Adrenal gland (tissue), 9 donors: ENCODE measurements at regions not wholly inside any gene's neighbourhood (a gene's known extent, or its start where the extent isn't known, plus 50 kb on each side); places are given as distances from the start of the nearest gene placed in this dataset.
A peak's percentile ranks its signal among the peaks of the same experiment; 100 is the strongest.

ENCODE experiments used
- DNase-seq, 7 donors: peaks; one replicate each; pipeline ENCODE4 v3.0.0-alpha.2; 2019 to 2020
- H3K27ac ChIP-seq, 5 donors: fragments of 200-600 bp; sonication (generic) in 4 of 5; 1 replicate in 3 of 5; 2 replicates in 2 of 5; pipeline versions ENCODE4 v1.5.1 to v1.8.0; 2016 to 2020; ENCODE audit warnings: mild to moderate bottlenecking in 1 of 5
- H3K27me3 ChIP-seq: fragments of 200-600 bp; 2 replicates; pipeline ENCODE4 v1.8.0; 2021
- H3K36me3 ChIP-seq, 2 donors: fragments of 200-600 bp; replicated peaks in 1 of 2; 1 replicate in 1 of 2; 2 replicates in 1 of 2; pipeline versions ENCODE4 v1.5.1 to v1.8.0; 2018 to 2022
- H3K4me1 ChIP-seq, 2 donors: fragments of 200-600 bp; replicated peaks in 1 of 2; 1 replicate in 1 of 2; 2 replicates in 1 of 2; pipeline versions ENCODE4 v1.5.1 to v1.8.0; 2018 to 2021
- H3K4me3 ChIP-seq, 4 donors: fragments of 200-600 bp; sonication (generic) in 3 of 4; one replicate each; pipeline ENCODE4 v1.5.1; 2016 to 2018
- H3K9me3 ChIP-seq, 3 donors: fragments of 200-600 bp; sonication (generic) in 1 of 3; replicated peaks in 1 of 3; 1 replicate in 2 of 3; 2 replicates in 1 of 3; pipeline versions ENCODE4 v1.5.1 to v1.8.0; 2016 to 2021
- CTCF ChIP-seq, 6 experiments: fragments of 450-650 bp in 4 of 6; fragments of 200-600 bp in 2 of 6; sonication (generic) in 1 of 6; IDR thresholded peaks; 1 replicate in 5 of 6; 2 replicates in 1 of 6; pipeline versions ENCODE4 v1.5.1 to v1.8.0; 2016 to 2021; ENCODE audit warnings: antibody characterized with exemption in 6 of 6, mild to moderate bottlenecking in 2 of 6, moderate library complexity in 1 of 6
- POLR2A ChIP-seq, 2 donors: fragments of 450-650 bp; IDR thresholded peaks; one replicate each; pipeline ENCODE4 v1.6.1; 2017; ENCODE audit warnings: antibody characterized with exemption in 2 of 2, mild to moderate bottlenecking in 2 of 2, moderate library complexity in 1 of 2
- WGBS, 4 donors: extraction: QIAGEN DNeasy Blood & Tissue Kit in 2 of 4; methylation state at CpG; one replicate each; pipeline versions ENCODE4 v1.1.5 to v1.1.7; 2013 to 2017; 5-methylcytosine and 5-hydroxymethylcytosine counted together
- intact Hi-C, 2 donors: fragments of 100-400 bp; cut with DNase I; formaldehyde crosslinking; loops; one replicate each; pipeline versions ENCODE4 v1.14.1 to v1.15.0; 2022 to 2023
- donor health status: healthy with polysubstance abuse.
- donor health status: Bipolar disorder and iron deficiency.
- donor health status: DM: yes; HTN: yes; CAD: no.
- donor health status: DM: no; HTN: no; CAD: no.
- donor health status: DM: no; HTN: no; CAD: no.

GRCh38 chr5:104789366-104789765, 1226.8 kb upstream of the NUDT12 start:
- Histone ChIP-seq H3K4me3 (no peak overlapping the region), H3K36me3 (no peaks in the 10 kb centered on the region), H3K27ac (peak overlapping the region in 1 of 5 donors; percentile 29), H3K4me1 (peaks cover 0 to 12% of the 10 kb centered on the region in 2 donors), H3K9me3 (no peaks in the 10 kb centered on the region), H3K27me3 (no peaks in the 10 kb centered on the region)
- intact Hi-C loops, result no loop called here
- TF ChIP-seq POLR2A (IDR thresholded peaks at IDR 0.05), result no peak
- TF ChIP-seq CTCF (IDR thresholded peaks at IDR 0.05), result no peak
- no peak for DNase-seq
- 13 to 24% (median 17%) methylated on average over 1 of the region's 1 CpG for WGBS, 4 donors

GRCh38 chr5:104785097-104785496, 1222.5 kb upstream of the NUDT12 start:
- WGBS, 4 donors, result 95 to 100% (median 97%) methylated on average over 2 of the region's 2 CpGs
- H3K27me3 ChIP-seq, result no peaks in the 10 kb centered on the region
- no peak for DNase-seq
- no peaks in the 10 kb centered on the region for H3K9me3 ChIP-seq
- peaks cover 0 to 11% of the 10 kb centered on the region in 2 donors for H3K4me1 ChIP-seq
- H3K27ac ChIP-seq, result no peak overlapping the region
- H3K4me3 ChIP-seq, result no peak overlapping the region
- H3K36me3 ChIP-seq, result no peaks in the 10 kb centered on the region
- TF ChIP-seq CTCF (IDR thresholded peaks at IDR 0.05) (no peak), POLR2A (IDR thresholded peaks at IDR 0.05) (no peak)
- intact Hi-C loops, result no loop called here

GRCh38 chr5:104774372-104774771, 1211.8 kb upstream of the NUDT12 start:
- Histone ChIP-seq H3K27me3 (no peaks in the 10 kb centered on the region), H3K4me1 (no peaks in the 10 kb centered on the region), H3K9me3 (no peaks in the 10 kb centered on the region), H3K4me3 (no peak overlapping the region), H3K36me3 (no peaks in the 10 kb centered on the region), H3K27ac (no peak overlapping the region)
- WGBS, 4 donors, result 86 to 92% (median 90%) methylated on average over 8 of the region's 8 CpGs
- intact Hi-C loops, result no loop called here
- TF ChIP-seq CTCF (IDR thresholded peaks at IDR 0.05), result no peak
- TF ChIP-seq POLR2A (IDR thresholded peaks at IDR 0.05), result no peak
- no peak for DNase-seq

- TF ChIP-seq POLR2A (IDR thresholded peaks at IDR 0.05), result no peak
- H3K4me1 ChIP-seq, result no peaks in the 10 kb centered on the region
- no peak overlapping the region for H3K4me3 ChIP-seq
- intact Hi-C loops, result no loop called here
- DNase-seq, result no peak
- H3K27me3 ChIP-seq, result no peaks in the 10 kb centered on the region
- no peak overlapping the region for H3K27ac ChIP-seq
- no peaks in the 10 kb centered on the region for H3K9me3 ChIP-seq
- no peaks in the 10 kb centered on the region for H3K36me3 ChIP-seq
- WGBS, 4 donors, result 80 to 92% (median 90%) methylated on average over 2 of the region's 2 CpGs
Observed at GRCh38 chr5:104764197-104764596, 1201.6 kb upstream of the NUDT12 start.

GRCh38 chr5:104763216-104763615, 1200.6 kb upstream of the NUDT12 start:
- no peaks in the 10 kb centered on the region for H3K9me3 ChIP-seq
- TF ChIP-seq CTCF (IDR thresholded peaks at IDR 0.05) (no peak), POLR2A (IDR thresholded peaks at IDR 0.05) (no peak)
- intact Hi-C loops, result no loop called here
- no peak for DNase-seq
- H3K36me3 ChIP-seq, result no peaks in the 10 kb centered on the region
- no peaks in the 10 kb centered on the region for H3K27me3 ChIP-seq
- 57 to 76% (median 68%) methylated on average over 1 of the region's 1 CpG for WGBS, 4 donors
- H3K4me3 ChIP-seq, result no peak overlapping the region
- no peaks in the 10 kb centered on the region for H3K4me1 ChIP-seq
- H3K27ac ChIP-seq, result no peak overlapping the region
